ENCODE measurements at regions not wholly inside any gene's neighbourhood (a gene's known extent, or its start where the extent isn't known, plus 50 kb on each side); places are given as distances from the start of the nearest gene placed in this dataset.

GRCh38 chr13:44713788-44714469 is 137.8 kb upstream of the TSC22D1 start:
- TF ChIP-seq CTCF (IDR thresholded peaks at IDR 0.05; ENCODE audit: insufficient read depth, low read depth, low read length): no peak
- TF ChIP-seq EZH2 (IDR thresholded peaks at IDR 0.05; ENCODE audit: insufficient read depth, low read length): no peak
